HG03139 (cell line): ENCODE measurements at regions not wholly inside any gene's neighbourhood (a gene's known extent, or its start where the extent isn't known, plus 50 kb on each side); places are given as distances from the start of the nearest gene placed in this dataset.

Source experiments
- ATAC-seq: cut with Tn5 transposase; IDR thresholded peaks from one replicate; pipeline ENCODE4 v1.9.1; 2021; ENCODE audit not compliant: unreplicated experiment

DNA sequence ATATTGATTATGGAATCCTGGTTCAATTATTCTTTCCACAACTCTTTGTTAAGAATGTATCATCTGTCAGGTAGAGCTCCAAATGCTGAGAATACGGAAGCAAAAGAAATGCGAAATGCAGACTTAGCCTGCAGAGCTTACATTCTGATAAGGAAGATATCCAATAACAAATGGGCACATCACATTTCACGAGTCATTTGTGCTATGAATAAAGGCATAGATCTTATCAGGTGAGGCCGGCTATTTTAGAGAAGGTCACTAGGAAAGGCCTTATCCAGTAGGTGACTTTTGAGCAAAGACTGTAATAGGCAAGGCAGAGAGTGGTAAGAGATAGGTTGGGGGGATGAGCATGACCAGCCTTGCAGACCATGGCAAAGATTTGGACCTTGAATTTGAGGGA is 174.3 kb upstream of the SERPINE2 start:
- no peak for ATAC-seq

DNA sequence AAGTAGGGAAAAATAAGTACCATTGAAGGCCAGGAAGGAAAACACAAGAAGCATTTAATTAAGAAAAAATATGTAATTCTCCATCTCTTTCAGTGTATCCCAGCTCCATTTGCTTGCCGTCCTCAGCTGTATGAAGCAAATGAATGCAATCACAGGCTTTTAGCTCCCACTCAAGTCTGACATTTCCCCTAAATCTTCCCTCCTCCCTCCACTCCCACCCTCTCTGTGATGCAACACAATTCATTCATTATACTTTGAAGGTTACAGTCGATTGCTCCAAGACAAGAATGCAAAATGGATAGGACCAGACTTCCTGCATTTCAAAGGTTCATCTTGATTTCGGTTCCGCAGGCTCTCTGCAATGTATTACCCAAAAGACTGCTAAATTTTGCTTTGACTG is 172.7 kb upstream of the SERPINE2 start:
- ATAC-seq = no peak

DNA sequence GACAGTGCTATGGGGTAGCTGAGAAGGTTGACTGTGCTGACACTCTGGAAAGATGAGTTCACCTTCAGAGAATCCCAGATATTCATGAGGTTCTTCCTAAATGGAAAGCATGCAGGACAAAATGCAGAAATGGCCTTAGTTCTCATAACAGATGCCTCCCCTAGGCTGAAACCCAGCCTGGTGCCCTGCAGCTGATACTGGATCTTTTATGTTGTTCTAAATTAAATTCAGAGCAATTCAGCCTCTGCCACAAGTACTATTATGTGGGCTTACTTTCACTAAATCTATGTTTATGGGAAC is 172.0 kb upstream of the SERPINE2 start:
- no peak for ATAC-seq

DNA sequence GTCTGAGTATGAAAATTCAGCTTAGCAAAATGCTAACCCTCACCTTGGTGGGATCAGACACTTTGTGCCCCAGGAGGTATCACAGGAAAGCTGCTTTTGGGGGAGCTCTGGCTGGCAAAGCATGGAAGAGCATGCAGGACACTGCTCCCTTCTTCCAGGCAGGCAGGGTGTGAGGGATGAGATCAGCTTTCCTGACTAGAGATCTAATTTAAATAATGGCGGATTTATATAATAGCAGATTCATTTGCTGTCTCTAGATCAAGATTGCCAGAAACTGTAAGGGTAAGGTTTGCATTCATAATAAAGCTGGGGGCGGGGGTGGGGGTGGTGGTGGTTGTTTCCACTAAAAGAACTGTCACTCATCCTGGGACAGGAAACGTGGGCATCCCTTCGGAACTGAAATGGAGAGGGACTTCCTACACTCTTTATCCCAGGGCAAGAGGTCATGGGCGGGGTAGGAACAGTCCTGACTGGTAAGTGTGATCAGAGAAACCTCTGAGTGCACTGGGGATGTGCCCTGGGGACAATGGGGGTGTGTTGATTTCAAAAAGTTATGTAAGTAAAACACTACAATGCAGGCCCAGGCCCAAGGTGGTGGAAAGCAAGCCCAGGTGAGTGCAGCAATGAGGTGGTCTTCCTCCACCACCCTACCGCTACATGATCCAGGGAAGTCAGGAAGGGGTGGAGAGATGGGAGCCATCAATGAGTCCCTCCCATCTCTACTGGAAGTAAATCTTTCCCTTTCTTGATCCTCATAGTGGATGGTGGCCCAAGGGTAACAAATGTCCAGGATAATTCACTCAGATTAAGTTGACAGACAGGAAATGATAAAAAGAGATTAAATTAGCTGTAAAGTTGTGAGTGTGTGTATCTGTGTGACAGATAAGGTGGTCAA is 171.4 kb upstream of the SERPINE2 start:
- no peak for ATAC-seq

DNA sequence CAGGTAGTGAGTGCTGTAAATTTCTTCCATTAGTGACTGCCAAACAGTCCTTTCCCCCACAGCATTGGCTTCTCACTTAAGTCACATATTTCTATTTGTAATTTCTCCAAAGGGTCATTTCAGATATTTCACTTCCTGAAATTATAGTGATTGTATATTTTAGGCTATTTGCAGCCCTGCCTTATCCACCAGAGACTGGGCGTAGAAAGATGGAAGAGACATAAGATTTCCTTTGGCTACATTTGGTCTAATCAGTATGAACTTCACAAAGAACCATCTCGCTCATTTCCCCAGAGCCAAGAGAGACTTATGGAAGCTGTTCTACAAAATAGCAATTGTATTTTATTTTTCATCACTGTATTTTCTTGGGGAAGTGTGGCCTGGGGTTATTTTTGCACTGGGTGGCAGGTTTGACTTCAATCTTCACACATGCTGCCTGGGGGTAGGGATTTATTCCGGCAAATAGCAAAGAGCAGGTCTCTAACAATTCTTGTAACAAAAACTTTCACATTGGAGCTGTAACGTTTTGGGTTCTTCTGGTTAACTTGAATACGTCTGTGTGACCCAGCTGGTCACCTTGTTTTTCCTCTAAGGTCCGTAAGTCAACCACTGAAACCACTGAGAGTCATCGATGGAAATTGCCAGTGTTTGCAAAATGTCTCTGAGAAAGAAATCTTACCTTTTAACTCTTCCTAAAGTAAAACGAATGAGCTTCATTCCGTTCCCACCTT is 170.6 kb upstream of the SERPINE2 start:
- ATAC-seq = no peak

DNA sequence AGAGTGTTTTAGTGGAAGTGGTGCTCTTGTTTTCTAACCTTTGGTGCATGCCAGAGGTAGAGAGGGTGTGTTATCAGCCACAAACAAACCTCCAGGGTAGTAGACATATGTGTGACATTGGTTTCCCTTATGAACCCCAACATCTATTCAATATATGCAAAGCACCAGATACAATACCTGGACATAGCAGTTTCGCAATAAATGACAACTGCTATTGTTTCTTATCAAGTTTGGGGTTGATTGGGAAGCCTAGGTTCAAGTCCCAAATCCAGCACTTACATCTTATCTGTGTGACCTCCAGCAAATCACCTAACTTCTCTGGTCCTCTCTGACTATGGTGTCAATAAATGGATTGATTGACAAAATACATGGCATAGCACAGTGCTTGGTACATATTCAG is 169.4 kb upstream of the SERPINE2 start:
- ATAC-seq = no peak

DNA sequence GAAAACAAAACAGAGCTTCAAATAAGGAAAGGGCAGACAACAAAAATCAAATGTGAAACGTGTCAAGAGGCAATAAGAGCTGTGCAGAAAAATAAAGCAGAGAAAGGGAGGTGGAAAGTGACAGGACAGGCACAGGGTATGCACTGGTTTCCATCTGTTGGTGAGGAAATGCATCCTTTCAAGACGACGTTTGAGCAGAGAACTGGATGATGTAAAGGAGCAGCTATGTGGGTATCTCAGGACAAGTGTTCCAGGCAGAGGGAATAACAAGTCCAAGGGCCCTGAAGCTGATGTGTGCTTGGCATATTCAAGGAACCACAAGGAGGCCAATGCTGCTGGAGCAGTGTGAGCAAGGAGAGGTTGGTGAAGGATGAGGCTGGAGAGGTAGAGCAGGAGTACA is 168.9 kb upstream of the SERPINE2 start:
- no peak for ATAC-seq

DNA sequence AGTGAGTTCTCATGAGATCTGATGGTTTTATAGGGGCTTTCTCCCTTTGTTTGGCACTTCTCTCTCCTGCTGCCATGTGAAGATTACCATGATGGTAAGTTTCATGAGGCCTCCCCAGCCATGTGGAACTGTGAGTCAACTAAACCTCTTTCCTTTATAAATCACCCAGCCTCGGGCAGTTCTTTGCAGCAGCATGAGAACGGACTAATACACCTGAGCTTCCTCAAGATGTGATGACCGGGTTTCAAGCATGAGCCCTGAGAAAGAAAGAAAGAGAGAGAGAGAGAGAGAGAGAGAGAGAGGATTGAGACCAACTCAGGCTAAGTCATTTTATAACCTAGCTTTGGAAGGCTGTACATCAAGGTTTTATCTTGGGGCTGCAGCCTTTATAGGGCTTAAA is 167.7 kb upstream of the SERPINE2 start:
- ATAC-seq = no peak

DNA sequence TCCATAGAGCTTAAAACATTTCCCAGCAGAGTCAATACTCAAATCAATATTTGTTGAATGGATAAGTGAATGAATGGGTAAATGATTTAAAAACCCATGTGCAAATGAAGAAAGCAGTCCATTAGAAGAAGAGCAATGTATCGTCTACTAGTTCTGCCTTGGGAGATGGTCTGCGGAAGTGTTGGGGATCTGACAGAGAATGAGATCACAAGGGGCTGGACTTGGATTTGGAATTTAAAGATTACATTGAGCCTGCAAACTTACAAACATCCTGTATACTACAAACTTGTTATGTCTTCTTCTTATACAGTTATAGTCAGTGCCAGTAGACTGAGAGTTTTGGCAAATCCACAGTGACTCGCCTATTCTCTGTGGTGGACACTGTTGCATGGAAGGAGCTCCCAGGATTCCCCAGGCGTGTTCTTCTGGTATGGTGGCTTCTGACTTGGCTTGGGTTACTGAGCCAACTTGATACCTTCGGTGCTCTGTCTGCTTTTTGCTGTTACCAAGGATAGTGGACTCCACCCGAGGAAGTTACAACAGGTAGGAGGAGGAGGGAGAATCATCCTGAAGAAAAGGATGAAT is 163.3 kb upstream of the SERPINE2 start:
- ATAC-seq = no peak

DNA sequence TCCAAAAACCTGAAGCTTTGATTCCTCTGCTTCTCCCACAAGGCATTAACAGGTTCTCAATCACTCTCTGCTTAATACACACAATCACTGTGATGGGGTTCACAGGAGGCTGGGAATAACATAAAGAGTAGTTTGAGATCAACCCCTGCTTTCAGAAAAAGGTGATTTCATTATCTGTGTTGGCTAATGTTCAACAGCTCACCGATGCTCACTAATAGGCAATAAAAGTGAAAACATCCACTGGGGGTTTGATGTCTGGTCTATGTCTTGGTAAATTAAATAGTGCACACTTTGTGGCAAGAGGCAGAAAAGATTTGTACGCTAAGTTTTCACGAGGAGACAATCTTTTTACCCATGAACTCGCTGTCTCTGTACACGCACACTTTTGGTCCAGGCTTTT is 159.3 kb upstream of the SERPINE2 start:
- no peak for ATAC-seq

DNA sequence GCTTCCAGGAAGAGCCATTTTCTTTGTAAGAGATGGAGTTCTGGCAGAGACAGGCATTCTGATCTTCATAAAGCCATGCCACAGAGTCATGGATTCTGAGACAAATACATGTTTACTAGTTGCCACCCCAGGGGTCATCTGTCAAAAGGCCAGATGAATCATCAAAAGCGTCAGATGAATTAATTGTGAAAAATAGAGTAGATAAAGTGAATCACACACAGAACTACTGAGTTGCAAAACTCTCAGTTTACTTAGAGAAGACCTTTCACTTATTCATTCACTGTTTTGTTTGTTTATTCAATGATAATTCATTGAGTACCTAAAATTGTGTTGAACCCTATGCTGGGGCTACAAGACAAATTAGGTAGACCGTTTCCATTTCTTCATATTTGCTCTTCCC is 157.7 kb upstream of the SERPINE2 start:
- ATAC-seq = no peak

DNA sequence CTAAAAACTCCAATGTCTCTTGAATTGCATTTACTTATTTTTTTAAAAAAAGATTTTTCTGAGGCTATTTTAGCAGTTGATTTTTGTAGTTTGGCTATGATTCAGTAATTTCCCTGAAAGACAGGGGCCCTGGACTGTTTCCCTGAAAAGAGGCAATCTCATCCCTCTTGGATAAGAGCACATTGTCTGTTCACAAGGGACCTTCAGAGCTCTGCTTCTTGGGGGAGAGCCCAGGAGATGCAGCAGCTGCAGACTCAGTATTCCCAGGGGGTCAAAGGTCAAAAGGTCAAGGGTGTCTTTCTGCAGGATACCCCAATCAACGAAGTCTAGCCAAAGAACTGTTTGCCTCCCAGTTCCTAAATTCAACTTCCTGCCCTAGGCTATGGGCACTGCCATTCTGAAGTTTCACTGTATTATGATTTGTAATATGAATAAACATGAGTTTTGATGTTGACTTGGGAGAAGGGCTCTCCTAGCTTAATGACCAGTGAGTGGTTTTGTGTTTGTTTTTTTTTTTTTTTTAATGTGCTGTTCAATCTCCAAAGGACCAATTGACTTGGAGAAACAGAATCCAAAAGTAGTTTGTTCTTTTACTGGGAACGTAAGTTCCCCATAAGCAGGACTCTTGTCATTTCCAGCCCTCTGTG is 157.0 kb upstream of the SERPINE2 start:
- ATAC-seq = no peak

DNA sequence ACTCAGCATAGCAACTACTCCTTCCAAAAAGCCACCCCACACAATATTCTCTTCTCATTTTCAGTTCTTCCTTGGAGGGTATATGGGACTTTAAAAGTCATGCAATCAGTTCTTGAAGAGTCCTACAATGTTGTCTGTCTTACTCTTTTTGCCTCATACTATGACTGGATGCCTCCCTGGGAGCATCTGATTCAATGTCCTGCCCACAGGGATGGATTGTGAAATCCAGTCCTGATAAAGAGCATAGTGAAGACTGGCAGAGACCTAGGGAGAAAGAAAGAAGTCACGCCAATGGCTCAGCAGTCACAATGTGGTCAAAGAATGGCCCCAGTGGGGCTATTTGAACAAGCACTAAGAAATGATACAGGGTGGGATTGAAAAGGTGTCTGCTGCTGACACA is 155.1 kb upstream of the SERPINE2 start:
- ATAC-seq = no peak

DNA sequence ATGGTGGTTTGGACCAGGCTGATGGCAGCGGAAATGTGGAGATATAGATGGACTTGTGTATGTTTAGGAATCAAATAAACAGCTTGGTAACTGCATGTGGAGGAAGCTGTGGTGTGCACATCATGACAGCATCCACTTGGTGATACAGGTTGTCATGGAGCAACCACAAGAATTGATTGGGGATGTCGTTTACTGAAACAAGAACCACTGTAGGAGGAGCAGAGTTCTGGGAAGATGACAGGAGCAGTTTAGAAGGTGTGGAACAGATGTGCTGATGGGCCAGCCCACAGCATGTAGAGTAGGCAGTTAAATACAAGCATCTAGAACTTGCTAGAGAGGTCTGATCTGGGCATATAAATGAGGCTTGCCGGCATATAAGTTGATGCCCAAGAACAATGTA is 152.4 kb upstream of the SERPINE2 start:
- no peak for ATAC-seq

DNA sequence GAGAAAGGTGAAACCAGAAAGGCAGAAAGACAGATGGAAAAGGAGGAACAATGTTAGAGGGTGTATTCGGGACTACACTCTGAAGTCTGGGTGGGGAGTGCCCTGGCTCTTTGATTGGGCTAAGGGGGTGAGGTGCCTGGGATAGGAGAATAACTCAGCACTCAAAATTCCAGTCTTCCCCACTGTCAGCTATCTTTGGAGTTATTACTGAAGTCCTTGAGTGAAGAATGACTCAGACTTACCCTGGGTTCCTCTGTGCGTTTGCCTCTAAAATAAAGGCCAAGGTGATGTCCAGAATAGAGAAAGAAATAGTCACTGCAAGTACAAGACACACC is 151.8 kb upstream of the SERPINE2 start:
- no peak for ATAC-seq

DNA sequence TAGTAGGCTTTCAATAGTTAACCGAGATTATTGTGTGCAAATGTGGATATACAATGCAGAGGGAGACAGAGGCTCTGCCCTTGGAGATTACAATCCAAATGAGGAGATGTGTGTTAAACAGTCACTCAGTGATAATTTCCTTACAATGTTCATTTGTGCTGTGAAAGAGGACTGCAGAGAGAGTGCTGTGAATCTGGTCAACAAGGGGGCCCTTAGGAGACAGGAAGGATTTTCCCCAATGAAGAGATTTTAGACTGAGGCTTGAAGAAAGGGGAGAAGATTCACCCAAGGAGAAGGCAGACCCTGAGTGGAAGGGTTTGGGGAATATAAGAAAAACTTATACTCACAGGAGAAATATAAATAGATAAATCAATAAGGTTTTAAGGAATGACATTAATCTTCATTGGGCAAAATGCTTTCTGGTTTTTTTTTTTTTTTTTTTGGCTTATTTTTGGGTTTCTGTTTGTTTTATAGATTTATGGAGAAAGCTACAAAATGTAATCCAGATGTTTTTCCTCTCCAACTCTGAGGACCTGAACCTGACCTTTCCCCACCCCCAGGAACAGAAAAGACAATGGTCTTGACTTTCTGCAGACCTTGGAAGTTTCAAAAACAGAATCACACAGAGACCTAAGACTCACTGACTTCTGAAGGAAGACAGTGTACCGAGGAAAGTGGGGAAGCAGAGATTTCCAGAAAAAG is 151.3 kb upstream of the SERPINE2 start:
- no peak for ATAC-seq

DNA sequence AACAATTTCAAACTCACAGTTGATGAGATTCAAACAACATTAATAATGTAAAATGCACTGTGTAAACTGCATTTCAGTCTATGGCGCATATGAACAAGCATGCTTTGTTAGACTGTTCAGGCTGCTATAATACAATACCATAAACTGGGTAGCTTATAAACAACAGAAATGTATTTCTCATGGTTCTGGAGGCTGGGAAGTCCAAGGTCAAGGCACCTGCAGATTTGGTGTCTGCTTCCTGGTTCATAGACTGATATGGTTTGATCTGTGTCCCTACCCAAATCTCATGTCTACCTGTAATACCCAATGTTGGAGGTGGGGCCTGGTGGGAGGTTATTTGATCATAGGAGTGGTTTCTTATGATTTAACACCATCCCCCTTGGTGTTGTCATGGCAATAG is 148.1 kb upstream of the SERPINE2 start:
- ATAC-seq = no peak

DNA sequence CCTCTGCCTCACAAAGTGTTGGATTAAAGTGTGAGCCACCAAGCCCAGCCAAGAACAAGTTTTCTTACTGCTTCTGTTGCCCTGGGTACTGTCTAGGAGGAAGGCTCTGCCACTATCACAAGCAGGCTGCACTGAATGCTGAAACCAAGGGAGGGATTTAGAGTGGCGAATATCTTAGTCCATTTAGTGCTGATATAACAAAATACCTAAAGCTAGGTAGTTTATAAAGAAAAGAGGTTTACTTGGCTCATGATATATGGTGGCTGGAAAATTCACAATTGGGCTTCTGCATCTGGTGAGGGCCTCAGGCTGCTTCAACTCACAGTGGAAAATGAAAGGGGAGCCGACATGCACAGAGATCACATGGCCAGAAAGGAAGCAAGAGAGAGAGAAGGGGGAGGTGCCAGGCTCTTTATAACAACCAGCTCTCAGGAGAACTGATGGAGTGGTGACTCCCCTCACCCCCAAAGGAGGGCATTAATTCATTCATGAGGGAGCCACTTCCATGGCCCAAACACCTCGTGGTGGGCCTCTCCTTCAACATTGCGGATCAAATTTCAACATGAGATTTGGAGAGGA is 146.0 kb upstream of the SERPINE2 start:
- no peak for ATAC-seq

DNA sequence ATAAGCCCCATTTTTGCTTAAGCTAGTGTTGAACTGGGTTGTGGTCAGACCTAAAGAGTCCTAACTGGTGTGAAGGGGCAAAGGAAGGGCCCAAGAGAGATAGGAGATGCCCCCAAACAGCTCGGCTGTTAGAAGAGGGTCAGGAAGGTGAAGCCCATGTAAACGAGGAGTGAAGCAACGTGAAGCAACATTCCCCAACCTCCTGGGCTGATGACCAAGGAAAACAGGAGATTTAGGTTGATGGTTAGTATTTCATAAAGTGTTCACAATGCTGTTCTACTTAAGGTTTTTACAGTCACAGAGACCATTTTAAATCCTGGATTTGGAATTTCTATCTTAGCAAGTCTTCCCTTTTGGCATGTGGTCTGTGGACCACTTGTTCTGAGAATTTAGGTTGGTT is 144.0 kb upstream of the SERPINE2 start:
- no peak for ATAC-seq

DNA sequence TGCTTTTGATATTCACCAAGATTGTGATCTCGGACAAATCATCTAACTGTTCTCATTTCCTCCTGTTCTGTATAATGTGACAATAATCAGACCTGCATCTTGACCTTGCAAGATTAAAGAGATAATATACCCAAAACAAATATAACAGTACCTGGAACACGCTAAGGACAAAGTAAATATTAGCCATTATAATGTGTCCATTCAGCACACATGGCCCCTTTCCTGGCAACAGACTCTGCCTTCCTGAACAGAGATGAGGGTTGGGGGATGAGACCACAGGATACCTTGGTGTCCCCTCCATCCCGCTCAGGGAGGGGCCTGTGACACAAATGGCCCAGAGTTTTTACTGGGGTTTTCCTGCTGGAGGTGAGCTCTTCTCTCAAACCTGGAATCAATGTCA is 143.4 kb upstream of the SERPINE2 start:
- no peak for ATAC-seq

DNA sequence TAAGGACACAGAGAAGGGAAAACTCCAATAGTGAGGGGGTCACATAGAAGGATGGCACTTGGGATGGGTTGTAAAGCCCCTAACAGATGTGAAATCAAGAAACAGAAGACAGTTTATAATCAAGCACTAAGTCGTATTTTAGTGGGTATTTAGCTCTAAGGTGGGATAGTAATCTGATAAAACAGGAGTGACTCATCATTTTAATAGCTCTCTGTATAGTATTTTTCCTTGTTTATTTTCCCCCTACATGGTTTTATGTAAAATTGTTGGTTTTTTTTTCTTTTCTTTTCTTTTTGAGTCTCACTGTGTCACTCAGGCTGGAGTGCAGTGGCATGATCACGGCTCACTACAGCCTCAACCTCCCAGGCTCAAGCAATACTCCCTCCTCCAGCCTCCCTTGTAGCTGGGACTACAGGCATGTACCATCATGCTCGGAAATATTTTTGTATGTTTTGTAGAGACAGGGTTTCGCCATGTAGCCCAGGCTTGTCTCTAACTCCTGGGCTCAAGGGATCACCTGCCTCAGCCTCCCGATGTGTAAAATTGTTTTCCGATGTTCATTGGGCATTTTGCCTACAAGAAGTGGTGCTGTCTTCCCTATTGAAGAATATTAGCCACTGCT is 142.6 kb upstream of the SERPINE2 start:
- ATAC-seq = no peak
